Neural cell (in vitro differentiated cells): ENCODE measurements at regions not wholly inside any gene's neighbourhood (a gene's known extent, or its start where the extent isn't known, plus 50 kb on each side); places are given as distances from the start of the nearest gene placed in this dataset.

ENCODE experiments used
- H2AFZ ChIP-seq: fragments of 200-600, 300-800 bp; sonication (generic), shearing (Covaris generic); 2 replicates; pipeline ENCODE4 v1.6.0; 2014; ENCODE audit warnings: low read depth, mild to moderate bottlenecking, antibody characterized with exemption, low read length, moderate library complexity
- H3F3A ChIP-seq: fragments of 200-600 bp; shearing (Covaris generic); 2 replicates; pipeline ENCODE4 v1.6.1; 2016; ENCODE audit warnings: mild to moderate bottlenecking, moderate library complexity, mixed read lengths, antibody characterized with exemption, low read length; ENCODE audit not compliant: insufficient read depth, poor library complexity, severe bottlenecking
- H3K27ac ChIP-seq: fragments of 200-600, 300-800 bp; sonication (generic), shearing (Covaris generic); 2 replicates; pipeline ENCODE4 v1.5.1; 2014; ENCODE audit warnings: mild to moderate bottlenecking, low read length, moderate library complexity
- H3K27me3 ChIP-seq: fragments of 300-800, 200-600 bp; sonication (generic), shearing (Covaris generic); 2 replicates; pipeline ENCODE4 v1.6.0; 2014; ENCODE audit warnings: mild to moderate bottlenecking, low read depth, low read length, moderate library complexity; ENCODE audit not compliant: insufficient read depth
- H3K36me3 ChIP-seq: fragments of 300-800, 200-600 bp; sonication (generic), shearing (Covaris generic); 2 replicates; pipeline ENCODE4 v1.5.1; 2014; ENCODE audit warnings: mild to moderate bottlenecking, antibody characterized with exemption, low read length, moderate library complexity; ENCODE audit not compliant: insufficient read depth
- H3K4me2 ChIP-seq: fragments of 300-800, 200-600 bp; sonication (generic), shearing (Covaris generic); 2 replicates; pipeline ENCODE4 v1.6.0; 2014; ENCODE audit warnings: mild to moderate bottlenecking, low read length
- H3K4me3 ChIP-seq: fragments of 300-800, 200-600 bp; sonication (generic), shearing (Covaris generic); 2 replicates; pipeline ENCODE4 v1.5.1; 2014; ENCODE audit warnings: mild to moderate bottlenecking, low read length, moderate library complexity
- H3K79me2 ChIP-seq: fragments of 200-600 bp; shearing (Covaris generic); replicated peaks from 2 replicates; pipeline ENCODE4 v1.6.0; 2014; ENCODE audit warnings: mild to moderate bottlenecking, low read length, moderate library complexity; ENCODE audit not compliant: insufficient read depth
- H3K9ac ChIP-seq: fragments of 300-800, 200-600 bp; sonication (generic), shearing (Covaris generic); 2 replicates; pipeline ENCODE4 v1.6.1; 2016; ENCODE audit warnings: mild to moderate bottlenecking, low read length, mixed read lengths
- H3K9me2 ChIP-seq: fragments of 200-600 bp; shearing (Covaris generic); 2 replicates; pipeline ENCODE4 v1.6.1; 2016; ENCODE audit warnings: mild to moderate bottlenecking, low read length, mixed read lengths; ENCODE audit not compliant: insufficient read depth
- H3K9me3 ChIP-seq: fragments of 200-600, 300-800 bp; sonication (generic), shearing (Covaris generic); 2 replicates; pipeline ENCODE4 v1.6.1; 2016; ENCODE audit warnings: mild to moderate bottlenecking, mixed run types, low read length, moderate library complexity, mixed read lengths
- H4K20me1 ChIP-seq: fragments of 200-600 bp; shearing (Covaris generic); 2 replicates; pipeline ENCODE4 v1.6.1; 2016; ENCODE audit warnings: mild to moderate bottlenecking, mixed run types; ENCODE audit not compliant: insufficient read depth
- CTCF ChIP-seq: fragments of 450-650 bp; IDR thresholded peaks from 2 replicates; pipeline ENCODE4 v1.5.1; 2014; ENCODE audit warnings: antibody characterized with exemption, mild to moderate bottlenecking, moderate library complexity; ENCODE audit not compliant: poor library complexity, severe bottlenecking
- EP300 ChIP-seq: fragments of 450-650 bp; conservative IDR thresholded peaks from 2 replicates; pipeline ENCODE4 v1.6.1; 2014; ENCODE audit warnings: antibody characterized with exemption, mild to moderate bottlenecking, moderate library complexity; ENCODE audit not compliant: poor library complexity, severe bottlenecking
- EZH2 ChIP-seq: fragments of 200-600, 300-800 bp; shearing (Covaris generic), sonication (generic); IDR thresholded peaks from 2 replicates; pipeline ENCODE4 v1.6.1; 2014; ENCODE audit warnings: antibody characterized with exemption, low read length, borderline replicate concordance, mild to moderate bottlenecking; ENCODE audit not compliant: insufficient read depth, poor library complexity, severe bottlenecking
- MXI1 ChIP-seq: fragments of 450-650 bp; conservative IDR thresholded peaks from 2 replicates; pipeline ENCODE4 v1.6.1; 2014; ENCODE audit warnings: antibody characterized with exemption, mild to moderate bottlenecking; ENCODE audit not compliant: poor library complexity, severe bottlenecking
- POLR2AphosphoS5 ChIP-seq: IDR thresholded peaks from 2 replicates; pipeline ENCODE4 v1.6.1; 2012
- RAD21 ChIP-seq: fragments of 450-650 bp; conservative IDR thresholded peaks from 2 replicates; pipeline ENCODE4 v1.6.1; 2014; ENCODE audit warnings: antibody characterized with exemption, mild to moderate bottlenecking, moderate library complexity
- REST ChIP-seq: IDR thresholded peaks from 2 replicates; pipeline ENCODE4 v1.6.1; 2012; ENCODE audit warnings: borderline replicate concordance
- SMC3 ChIP-seq: fragments of 450-650 bp; conservative IDR thresholded peaks from 2 replicates; pipeline ENCODE4 v1.6.1; 2014; ENCODE audit warnings: antibody characterized with exemption, mild to moderate bottlenecking, moderate library complexity; ENCODE audit not compliant: poor library complexity
- TAF1 ChIP-seq: IDR thresholded peaks from 2 replicates; pipeline ENCODE4 v1.6.1; 2012; ENCODE audit warnings: low read depth

GRCh38 chr7:148483515-148484308 is 106.9 kb upstream of the C7orf33 start:
- no peaks in the 10 kb centered on the region for H3K27me3 ChIP-seq
- H3K4me2 ChIP-seq = no peak overlapping the region
- no peak overlapping the region for H3K9ac ChIP-seq
- no peak overlapping the region for H3K27ac ChIP-seq
- no peak overlapping the region for H3K4me3 ChIP-seq
- no peaks in the 10 kb centered on the region for H3K9me3 ChIP-seq
- H2AFZ ChIP-seq = no peak overlapping the region
- no peaks in the 10 kb centered on the region for H3K9me2 ChIP-seq
- no peak for TF ChIP-seq CTCF
- TF ChIP-seq POLR2AphosphoS5 = no peak
- no peak for TF ChIP-seq EZH2
- no peak for TF ChIP-seq RAD21
- no peak for TF ChIP-seq EP300
- no peak for TF ChIP-seq MXI1
- TF ChIP-seq SMC3 = no peak
- TF ChIP-seq REST = no peak
- TF ChIP-seq TAF1 = no peak
- no peaks in the 10 kb centered on the region for H3K36me3 ChIP-seq
- H3K79me2 ChIP-seq = no peaks in the 10 kb centered on the region
- H4K20me1 ChIP-seq = no peaks in the 10 kb centered on the region
- H3F3A ChIP-seq = no peaks in the 10 kb centered on the region

GRCh38 chr7:148484486-148484885 is 106.1 kb upstream of the C7orf33 start:
- Histone ChIP-seq H3K9me2 (no peaks in the 10 kb centered on the region), H3K4me2 (no peak overlapping the region), H3K27me3 (no peaks in the 10 kb centered on the region), H3K79me2 (no peaks in the 10 kb centered on the region), H3K9me3 (no peaks in the 10 kb centered on the region), H3F3A (no peaks in the 10 kb centered on the region), H2AFZ (no peak overlapping the region), H4K20me1 (no peaks in the 10 kb centered on the region), H3K9ac (no peak overlapping the region), H3K36me3 (no peaks in the 10 kb centered on the region), H3K27ac (no peak overlapping the region), H3K4me3 (no peak overlapping the region)
- TF ChIP-seq EZH2 (no peak), REST (no peak), TAF1 (no peak), SMC3 (no peak), EP300 (no peak), POLR2AphosphoS5 (no peak), RAD21 (no peak), MXI1 (no peak), CTCF (no peak)
